ENCODE measurements at regions not wholly inside any gene's neighbourhood (a gene's known extent, or its start where the extent isn't known, plus 50 kb on each side); places are given as distances from the start of the nearest gene placed in this dataset.
"Not testable (repeated sequence)": the region's sequence is repeated elsewhere in the genome, so short reads cannot be mapped to it uniquely, and the experiment has no call there.

- in situ Hi-C loops (cut with MboI; ENCODE audit: low sequenced_read_pairs, unreplicated experiment), result no loop called here
- no peak for DNase-seq (ENCODE audit: low spot score)
- TF ChIP-seq, protein P1, sequence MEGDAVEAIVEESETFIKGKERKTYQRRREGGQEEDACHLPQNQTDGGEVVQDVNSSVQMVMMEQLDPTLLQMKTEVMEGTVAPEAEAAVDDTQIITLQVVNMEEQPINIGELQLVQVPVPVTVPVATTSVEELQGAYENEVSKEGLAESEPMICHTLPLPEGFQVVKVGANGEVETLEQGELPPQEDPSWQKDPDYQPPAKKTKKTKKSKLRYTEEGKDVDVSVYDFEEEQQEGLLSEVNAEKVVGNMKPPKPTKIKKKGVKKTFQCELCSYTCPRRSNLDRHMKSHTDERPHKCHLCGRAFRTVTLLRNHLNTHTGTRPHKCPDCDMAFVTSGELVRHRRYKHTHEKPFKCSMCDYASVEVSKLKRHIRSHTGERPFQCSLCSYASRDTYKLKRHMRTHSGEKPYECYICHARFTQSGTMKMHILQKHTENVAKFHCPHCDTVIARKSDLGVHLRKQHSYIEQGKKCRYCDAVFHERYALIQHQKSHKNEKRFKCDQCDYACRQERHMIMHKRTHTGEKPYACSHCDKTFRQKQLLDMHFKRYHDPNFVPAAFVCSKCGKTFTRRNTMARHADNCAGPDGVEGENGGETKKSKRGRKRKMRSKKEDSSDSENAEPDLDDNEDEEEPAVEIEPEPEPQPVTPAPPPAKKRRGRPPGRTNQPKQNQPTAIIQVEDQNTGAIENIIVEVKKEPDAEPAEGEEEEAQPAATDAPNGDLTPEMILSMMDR (IDR thresholded peaks at IDR 0.05; ENCODE audit: borderline replicate concordance, control extremely low read depth, extremely low read depth, insufficient read depth, missing control alignments), result no peak
Measured at GRCh38 chr6:15752820-15753219, 90.0 kb upstream of the DTNBP1 start.

- in situ Hi-C loops (cut with MboI; ENCODE audit: low sequenced_read_pairs, unreplicated experiment), result no loop called here
- no peak for DNase-seq (ENCODE audit: low spot score)
- TF ChIP-seq, protein P1 (IDR thresholded peaks at IDR 0.05; ENCODE audit: borderline replicate concordance, control extremely low read depth, extremely low read depth, insufficient read depth, missing control alignments), result no peak
Measured at GRCh38 chr6:15751721-15752350, 89.0 kb upstream of the DTNBP1 start.

- TF ChIP-seq, protein P1 (IDR thresholded peaks at IDR 0.05; ENCODE audit: borderline replicate concordance, control extremely low read depth, extremely low read depth, insufficient read depth, missing control alignments), result no peak
- DNase-seq (ENCODE audit: low spot score), result no peak
- in situ Hi-C loops (cut with MboI; ENCODE audit: low sequenced_read_pairs, unreplicated experiment), result no loop called here
Measured at GRCh38 chr6:15748341-15748740, 85.5 kb upstream of the DTNBP1 start.

- TF ChIP-seq, protein P1 (IDR thresholded peaks at IDR 0.05; ENCODE audit: borderline replicate concordance, control extremely low read depth, extremely low read depth, insufficient read depth, missing control alignments), result no peak
- in situ Hi-C loops (cut with MboI; ENCODE audit: low sequenced_read_pairs, unreplicated experiment), result no loop called here
- no peak for DNase-seq (ENCODE audit: low spot score)
Measured at GRCh38 chr6:15747354-15747883, 84.6 kb upstream of the DTNBP1 start.

DNA sequence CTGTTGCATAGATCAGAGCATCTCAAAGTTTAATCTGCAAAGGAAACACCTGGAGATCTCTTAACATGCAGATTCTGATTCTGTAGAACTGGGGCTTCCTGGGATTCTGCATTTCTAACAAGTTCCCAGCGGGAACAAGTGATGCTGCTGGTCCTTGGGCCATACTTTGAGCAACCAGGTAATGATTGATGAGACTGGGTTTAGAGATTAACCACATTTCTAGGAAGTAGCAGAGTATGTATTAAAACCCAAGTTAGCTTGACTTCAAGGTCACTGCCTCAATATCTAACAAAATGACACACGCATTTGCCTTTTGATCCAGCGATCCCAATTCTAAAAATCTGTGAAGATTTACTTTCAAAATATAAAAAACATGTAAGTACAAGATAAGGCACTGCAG, 83.0 kb upstream of the DTNBP1 start:
- TF ChIP-seq, protein P1 (IDR thresholded peaks at IDR 0.05; ENCODE audit: borderline replicate concordance, control extremely low read depth, extremely low read depth, insufficient read depth, missing control alignments), result no peak
- no peak for DNase-seq (ENCODE audit: low spot score)
- in situ Hi-C loops (cut with MboI; ENCODE audit: low sequenced_read_pairs, unreplicated experiment), result no loop called here

GRCh38 chr6:15744818-15745402, 82.1 kb upstream of the DTNBP1 start:
- in situ Hi-C loops (cut with MboI; ENCODE audit: low sequenced_read_pairs, unreplicated experiment), result no loop called here
- no peak for DNase-seq (ENCODE audit: low spot score)

DNA sequence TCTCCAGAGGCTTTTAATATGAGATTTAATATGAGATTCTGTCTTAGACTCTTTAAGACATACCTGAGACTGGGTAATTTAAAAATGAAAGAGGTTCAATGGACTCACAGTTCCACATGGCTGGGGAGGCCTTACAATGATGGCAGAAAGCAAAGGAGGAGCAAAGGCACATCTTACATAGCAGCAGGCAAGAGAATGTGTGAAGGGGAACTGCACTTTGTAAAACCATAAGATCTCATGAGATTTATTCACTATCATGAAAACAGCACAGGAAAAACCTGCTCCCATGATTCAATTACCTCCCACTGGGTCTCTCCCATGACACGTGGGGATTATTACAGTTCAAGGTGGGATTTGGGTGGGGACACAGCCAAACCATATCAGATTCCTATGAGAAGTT, 79.2 kb upstream of the DTNBP1 start:
- in situ Hi-C loops (cut with MboI; ENCODE audit: low sequenced_read_pairs, unreplicated experiment); DNase-seq (ENCODE audit: low spot score): not testable (repeated sequence)

More at GRCh38 chr6:15744818-15745402, 82.1 kb upstream of the DTNBP1 start:
- TF ChIP-seq, protein P1 (IDR thresholded peaks at IDR 0.05; ENCODE audit: borderline replicate concordance, control extremely low read depth, extremely low read depth, insufficient read depth, missing control alignments), result no peak

Measured in GM13976 (cell line).